HCT116 (cell line): ENCODE measurements at regions not wholly inside any gene's neighbourhood (a gene's known extent, or its start where the extent isn't known, plus 50 kb on each side); places are given as distances from the start of the nearest gene placed in this dataset.
"Not testable (repeated sequence)": the region's sequence is repeated elsewhere in the genome, so short reads cannot be mapped to it uniquely, and the experiment has no call there.

Experiments used
- POLR2A ChIP-seq: IDR thresholded peaks from 2 replicates; pipeline ENCODE4 v1.7.0; 2011; ENCODE audit warnings: borderline replicate concordance; ENCODE audit not compliant: insufficient read depth, insufficient read length; ENCODE audit errors: extremely low read depth
- RAD21 ChIP-seq: IDR thresholded peaks from 2 replicates; pipeline ENCODE4 v1.6.1; 2012; ENCODE audit warnings: low read depth, mild to moderate bottlenecking
- TF ChIP-seq, protein P1 (sequence below): IDR thresholded peaks from 2 replicates; pipeline ENCODE4 v1.6.1; 2012; ENCODE audit warnings: low read depth

- TF ChIP-seq RAD21, POLR2A: not testable (repeated sequence)
- TF ChIP-seq, protein P1, sequence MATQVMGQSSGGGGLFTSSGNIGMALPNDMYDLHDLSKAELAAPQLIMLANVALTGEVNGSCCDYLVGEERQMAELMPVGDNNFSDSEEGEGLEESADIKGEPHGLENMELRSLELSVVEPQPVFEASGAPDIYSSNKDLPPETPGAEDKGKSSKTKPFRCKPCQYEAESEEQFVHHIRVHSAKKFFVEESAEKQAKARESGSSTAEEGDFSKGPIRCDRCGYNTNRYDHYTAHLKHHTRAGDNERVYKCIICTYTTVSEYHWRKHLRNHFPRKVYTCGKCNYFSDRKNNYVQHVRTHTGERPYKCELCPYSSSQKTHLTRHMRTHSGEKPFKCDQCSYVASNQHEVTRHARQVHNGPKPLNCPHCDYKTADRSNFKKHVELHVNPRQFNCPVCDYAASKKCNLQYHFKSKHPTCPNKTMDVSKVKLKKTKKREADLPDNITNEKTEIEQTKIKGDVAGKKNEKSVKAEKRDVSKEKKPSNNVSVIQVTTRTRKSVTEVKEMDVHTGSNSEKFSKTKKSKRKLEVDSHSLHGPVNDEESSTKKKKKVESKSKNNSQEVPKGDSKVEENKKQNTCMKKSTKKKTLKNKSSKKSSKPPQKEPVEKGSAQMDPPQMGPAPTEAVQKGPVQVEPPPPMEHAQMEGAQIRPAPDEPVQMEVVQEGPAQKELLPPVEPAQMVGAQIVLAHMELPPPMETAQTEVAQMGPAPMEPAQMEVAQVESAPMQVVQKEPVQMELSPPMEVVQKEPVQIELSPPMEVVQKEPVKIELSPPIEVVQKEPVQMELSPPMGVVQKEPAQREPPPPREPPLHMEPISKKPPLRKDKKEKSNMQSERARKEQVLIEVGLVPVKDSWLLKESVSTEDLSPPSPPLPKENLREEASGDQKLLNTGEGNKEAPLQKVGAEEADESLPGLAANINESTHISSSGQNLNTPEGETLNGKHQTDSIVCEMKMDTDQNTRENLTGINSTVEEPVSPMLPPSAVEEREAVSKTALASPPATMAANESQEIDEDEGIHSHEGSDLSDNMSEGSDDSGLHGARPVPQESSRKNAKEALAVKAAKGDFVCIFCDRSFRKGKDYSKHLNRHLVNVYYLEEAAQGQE, result not testable (repeated sequence)
Measured at GRCh38 chr13:82045316-82045715, 1704.4 kb upstream of the SPRY2 start.
